Upper lobe of left lung (tissue), 6 donors: ENCODE measurements at regions not wholly inside any gene's neighbourhood (a gene's known extent, or its start where the extent isn't known, plus 50 kb on each side); places are given as distances from the start of the nearest gene placed in this dataset.
A peak's percentile ranks its signal among the peaks of the same experiment; 100 is the strongest.

Experiments
- ATAC-seq, 2 donors: fragments of 200-7000 bp; cut with Tn5 transposase; one replicate each; pipeline ENCODE4 v1.9.1; 2022; ENCODE audit warnings: mild to moderate bottlenecking in 2 of 2, moderate library complexity in 2 of 2; ENCODE audit not compliant: low FRiP score in 2 of 2
- DNase-seq, 2 donors: peaks; one replicate each; pipeline ENCODE4 v3.0.0-alpha.2; 2019 to 2020
- H3K27ac ChIP-seq, 4 donors: fragments of 200-600 bp; sonication (generic); one replicate each; pipeline ENCODE4 v1.5.1; 2016 to 2019
- H3K27me3 ChIP-seq, 4 donors: fragments of 200-600 bp; sonication (generic); one replicate each; pipeline ENCODE4 v1.5.1; 2017 to 2019
- H3K36me3 ChIP-seq, 4 donors: fragments of 200-600 bp; sonication (generic); one replicate each; pipeline ENCODE4 v1.5.1; 2016 to 2019
- H3K4me1 ChIP-seq, 4 donors: fragments of 200-600 bp; sonication (generic); one replicate each; pipeline ENCODE4 v1.5.1; 2018 to 2019
- H3K4me3 ChIP-seq, 4 donors: fragments of 200-600 bp; sonication (generic); one replicate each; pipeline ENCODE4 v1.5.1; 2017 to 2019; ENCODE audit warnings: mild to moderate bottlenecking in 2 of 4, moderate library complexity in 1 of 4
- H3K9me3 ChIP-seq, 4 donors: fragments of 200-600 bp; sonication (generic); one replicate each; pipeline ENCODE4 v1.5.1; 2018 to 2019
- EP300 ChIP-seq, 4 donors: sonication (generic); formaldehyde crosslinking; IDR thresholded peaks; one replicate each; pipeline ENCODE4 v1.5.1; 2017; ENCODE audit warnings: antibody characterized with exemption in 4 of 4, control low read depth in 2 of 4
- POLR2A ChIP-seq, 4 donors: fragments of 450-650 bp; IDR thresholded peaks; one replicate each; pipeline ENCODE4 v1.5.1; 2016 to 2017; ENCODE audit warnings: antibody characterized with exemption in 4 of 4, mild to moderate bottlenecking in 2 of 4
- POLR2AphosphoS5 ChIP-seq, 2 donors: sonication (generic); formaldehyde crosslinking; IDR thresholded peaks; one replicate each; pipeline ENCODE4 v1.5.1; 2017; ENCODE audit warnings: antibody characterized with exemption in 2 of 2
- WGBS, 2 donors: methylation state at CpG; one replicate each; pipeline ENCODE4 v1.1.5; 2017 to 2018; 5-methylcytosine and 5-hydroxymethylcytosine counted together
- TF ChIP-seq, protein P1 (sequence below), 6 experiments: fragments of 450-650 bp in 4 of 6; fragments of 200-600 bp in 2 of 6; sonication (generic) in 2 of 6; IDR thresholded peaks; one replicate each; pipeline ENCODE4 v1.5.1; 2016 to 2019; ENCODE audit warnings: antibody characterized with exemption in 6 of 6
- donor health status: DM: no; HTN: no; CAD: no; lungs with moderate emphysema.
- donor health status: DM: no; HTN: yes; CAD: no; lungs with severe emphysema.

DNA sequence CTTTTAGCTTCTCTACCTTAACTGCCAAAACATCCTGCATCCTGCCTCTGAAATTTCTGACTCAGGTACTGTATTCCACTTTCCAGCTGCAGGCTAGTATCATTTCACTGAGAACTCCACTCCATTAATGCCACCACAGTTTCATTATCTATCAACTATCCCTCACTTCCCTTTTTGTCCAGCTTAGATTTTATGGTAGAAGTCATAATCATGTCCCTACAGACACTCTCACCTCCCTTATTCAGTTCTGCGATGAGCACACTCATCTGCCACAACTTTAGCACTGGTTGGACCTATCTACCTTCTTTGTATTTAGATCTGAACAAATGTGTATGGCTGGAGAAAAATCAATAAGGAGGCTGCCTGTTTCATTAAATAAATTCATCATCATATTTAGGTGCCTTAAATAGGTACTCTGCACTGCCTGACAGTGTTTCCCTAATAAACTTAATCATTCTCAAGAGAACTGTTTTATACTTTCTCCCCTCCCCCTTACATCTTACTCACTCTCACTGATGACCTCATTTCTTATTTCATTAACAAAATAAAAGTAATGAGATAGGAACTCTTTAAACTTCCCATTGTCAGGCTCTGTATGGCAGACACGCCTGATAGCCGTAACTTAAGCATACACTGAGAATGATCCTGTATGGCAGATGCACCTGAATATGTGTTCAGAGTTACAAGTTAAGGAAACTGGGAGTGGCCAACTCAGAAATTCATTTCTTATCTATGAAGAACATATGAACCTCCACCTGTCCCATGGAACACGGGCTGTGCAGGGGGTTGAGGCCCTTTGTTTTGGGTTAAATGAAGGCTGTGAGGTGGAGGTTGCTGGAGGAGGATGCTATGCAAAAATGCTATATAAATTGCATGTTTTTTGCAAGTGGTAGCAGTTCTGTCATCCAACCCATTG, 95.3 kb upstream of the MAN1A1 start:
- peak in 1 of 2 donors; percentile 39 for ATAC-seq
- H3K27ac ChIP-seq: peak overlapping the region in 1 of 4 donors; percentile 3
- H3K36me3 ChIP-seq: no peaks in the 10 kb centered on the region

DNA sequence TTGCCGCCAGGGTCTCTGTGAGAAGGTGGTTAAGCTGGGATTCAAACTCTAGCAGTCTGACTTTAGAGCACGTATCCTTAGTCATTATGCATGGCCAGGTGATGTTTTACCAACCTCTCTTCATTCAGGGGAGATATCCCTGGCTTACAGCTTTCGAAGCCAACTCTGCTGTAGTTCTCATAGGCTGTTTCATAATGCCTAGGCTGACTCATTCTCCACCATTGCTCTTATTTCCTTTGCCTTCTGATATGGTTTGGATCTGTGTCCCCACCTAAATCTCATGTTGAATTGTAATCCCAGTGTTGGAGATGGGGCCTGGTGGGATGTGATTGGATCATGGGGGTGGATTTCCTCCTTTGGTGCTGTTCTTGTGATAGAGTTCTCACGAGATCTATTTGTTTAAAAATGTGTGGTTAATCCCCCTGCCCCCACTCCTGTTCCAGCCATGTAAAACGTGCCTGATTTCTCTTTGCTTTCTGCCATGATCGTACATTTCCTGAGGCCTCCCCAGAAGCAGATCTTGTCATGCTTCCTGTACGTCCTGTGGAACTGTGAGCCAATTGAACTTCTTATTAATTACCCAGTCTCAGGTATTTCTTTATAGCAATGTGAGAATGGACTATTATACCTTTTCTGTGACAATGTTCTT, 94.6 kb upstream of the MAN1A1 start:
- peaks cover 12 to 24% (median 17%) of the 10 kb centered on the region in 4 donors for H3K4me1 ChIP-seq
- no peak overlapping the region for H3K4me3 ChIP-seq
- 65 to 75% methylated on average over 7 of the region's 7 CpGs for WGBS, 2 donors
- H3K36me3 ChIP-seq: no peaks in the 10 kb centered on the region
- no peak for DNase-seq
- TF ChIP-seq, protein P1, sequence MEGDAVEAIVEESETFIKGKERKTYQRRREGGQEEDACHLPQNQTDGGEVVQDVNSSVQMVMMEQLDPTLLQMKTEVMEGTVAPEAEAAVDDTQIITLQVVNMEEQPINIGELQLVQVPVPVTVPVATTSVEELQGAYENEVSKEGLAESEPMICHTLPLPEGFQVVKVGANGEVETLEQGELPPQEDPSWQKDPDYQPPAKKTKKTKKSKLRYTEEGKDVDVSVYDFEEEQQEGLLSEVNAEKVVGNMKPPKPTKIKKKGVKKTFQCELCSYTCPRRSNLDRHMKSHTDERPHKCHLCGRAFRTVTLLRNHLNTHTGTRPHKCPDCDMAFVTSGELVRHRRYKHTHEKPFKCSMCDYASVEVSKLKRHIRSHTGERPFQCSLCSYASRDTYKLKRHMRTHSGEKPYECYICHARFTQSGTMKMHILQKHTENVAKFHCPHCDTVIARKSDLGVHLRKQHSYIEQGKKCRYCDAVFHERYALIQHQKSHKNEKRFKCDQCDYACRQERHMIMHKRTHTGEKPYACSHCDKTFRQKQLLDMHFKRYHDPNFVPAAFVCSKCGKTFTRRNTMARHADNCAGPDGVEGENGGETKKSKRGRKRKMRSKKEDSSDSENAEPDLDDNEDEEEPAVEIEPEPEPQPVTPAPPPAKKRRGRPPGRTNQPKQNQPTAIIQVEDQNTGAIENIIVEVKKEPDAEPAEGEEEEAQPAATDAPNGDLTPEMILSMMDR (IDR thresholded peaks at IDR 0.05): no peak
- no peak for TF ChIP-seq POLR2AphosphoS5 (IDR thresholded peaks at IDR 0.05)
- TF ChIP-seq POLR2A (IDR thresholded peaks at IDR 0.05): no peak
- TF ChIP-seq EP300 (IDR thresholded peaks at IDR 0.05): no peak
- H3K9me3 ChIP-seq: no peaks in the 10 kb centered on the region
- ATAC-seq: peak in 1 of 2 donors; percentile 13
- no peaks in the 10 kb centered on the region for H3K27me3 ChIP-seq
- H3K27ac ChIP-seq: peak overlapping the region in 1 of 4 donors; percentile 3

More for the DNA sequence above, 95.3 kb upstream of the MAN1A1 start:
- Histone ChIP-seq H3K4me3 (no peak overlapping the region), H3K4me1 (peaks cover 12 to 24% (median 17%) of the 10 kb centered on the region in 4 donors), H3K9me3 (no peaks in the 10 kb centered on the region), H3K27me3 (no peaks in the 10 kb centered on the region)
- WGBS, 2 donors: 86 to 90% methylated on average over 4 of the region's 4 CpGs
- TF ChIP-seq POLR2AphosphoS5 (IDR thresholded peaks at IDR 0.05) (no peak), POLR2A (IDR thresholded peaks at IDR 0.05) (no peak), EP300 (IDR thresholded peaks at IDR 0.05) (no peak)
- TF ChIP-seq, protein P1 (IDR thresholded peaks at IDR 0.05): no peak
- no peak for DNase-seq

DNA sequence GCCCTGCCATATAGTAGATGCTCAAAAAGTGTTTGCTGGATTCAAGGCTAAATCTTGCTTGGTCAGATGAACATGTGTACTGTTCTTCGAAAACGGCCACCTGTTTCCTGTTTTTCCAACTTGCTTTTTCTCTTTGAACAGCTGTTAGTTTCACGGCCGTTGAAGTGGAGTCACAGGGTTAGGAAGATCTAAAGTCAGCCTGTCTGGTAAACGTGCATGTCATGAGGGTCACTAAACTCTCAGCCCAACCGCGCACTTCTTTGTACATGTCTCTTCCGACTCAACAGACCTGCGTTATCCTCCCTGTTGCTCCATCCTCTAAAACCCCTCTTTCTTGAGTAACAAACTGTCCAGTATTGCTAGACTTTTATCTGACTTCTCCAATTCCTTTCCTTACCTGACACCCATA, 93.2 kb upstream of the MAN1A1 start:
- TF ChIP-seq EP300 (IDR thresholded peaks at IDR 0.05): no peak
- no peak for TF ChIP-seq POLR2A (IDR thresholded peaks at IDR 0.05)
- TF ChIP-seq POLR2AphosphoS5 (IDR thresholded peaks at IDR 0.05): no peak
- TF ChIP-seq, protein P1 (IDR thresholded peaks at IDR 0.05): no peak
- no peak overlapping the region for H3K4me3 ChIP-seq
- H3K4me1 ChIP-seq: peaks cover 12 to 23% (median 17%) of the 10 kb centered on the region in 4 donors
- DNase-seq (peak in 1 of 2 donors; percentile 30), ATAC-seq (peak in 1 of 2 donors; percentile 50)
- WGBS, 2 donors: 41 to 55% methylated on average over 9 of the region's 9 CpGs
- no peaks in the 10 kb centered on the region for H3K9me3 ChIP-seq
- H3K27me3 ChIP-seq: no peaks in the 10 kb centered on the region
- no peaks in the 10 kb centered on the region for H3K36me3 ChIP-seq
- H3K27ac ChIP-seq: peak overlapping the region in 1 of 4 donors; percentile 46

DNA sequence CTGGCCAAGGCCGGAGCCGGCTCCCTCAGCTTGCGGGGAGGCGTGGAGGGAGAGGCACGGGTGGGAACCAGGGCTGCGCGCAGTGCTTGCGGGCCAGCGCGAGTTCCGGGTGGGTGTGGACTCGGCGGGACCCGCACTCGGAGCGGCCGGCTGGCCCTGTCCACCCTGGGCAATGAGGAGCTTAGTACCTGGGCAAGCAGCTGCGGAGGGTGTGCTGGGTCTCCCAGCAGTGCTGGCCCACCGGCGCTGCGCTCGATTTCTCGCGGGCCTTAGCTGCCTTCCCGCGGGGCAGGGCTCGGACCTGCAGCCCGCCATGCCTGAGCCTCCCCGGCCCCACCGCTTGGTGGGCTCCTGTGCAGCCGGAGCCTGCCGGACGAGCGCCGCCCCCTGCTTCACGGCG, 91.4 kb upstream of the MAN1A1 start:
- ATAC-seq (no peak), DNase-seq (peak in 1 of 2 donors; percentile 77)
- 97% methylated on average over 16 to 33 of the region's 37 CpGs for WGBS, 2 donors

More for the DNA sequence above, 91.4 kb upstream of the MAN1A1 start:
- Histone ChIP-seq H3K4me3 (no peak overlapping the region), H3K4me1 (peaks cover 3 to 5% (median 4%) of the 10 kb centered on the region in 4 donors), H3K9me3 (no peaks in the 10 kb centered on the region), H3K27ac (no peak overlapping the region), H3K27me3 (no peaks in the 10 kb centered on the region), H3K36me3 (no peaks in the 10 kb centered on the region)
- TF ChIP-seq POLR2AphosphoS5 (IDR thresholded peaks at IDR 0.05): no peak
- TF ChIP-seq POLR2A (IDR thresholded peaks at IDR 0.05): no peak
- TF ChIP-seq EP300 (IDR thresholded peaks at IDR 0.05): no peak
- TF ChIP-seq, protein P1 (IDR thresholded peaks at IDR 0.05): no peak
